Right ventricle myocardium superior (tissue), 1 donor: ENCODE measurements at regions not wholly inside any gene's neighbourhood (a gene's known extent, or its start where the extent isn't known, plus 50 kb on each side); places are given as distances from the start of the nearest gene placed in this dataset.
A peak's percentile ranks its signal among the peaks of the same experiment; 100 is the strongest.

Source experiments
- ATAC-seq: fragments of 200-7000 bp; cut with Tn5 transposase; one replicate; pipeline ENCODE4 v1.9.1; 2020; ENCODE audit warnings: mild to moderate bottlenecking; ENCODE audit not compliant: poor library complexity
- DNase-seq: peaks from one replicate; pipeline ENCODE4 v3.0.0-alpha.2; 2020
- intact Hi-C: fragments of 100-400 bp; cut with DNase I; formaldehyde crosslinking; loops from one replicate; pipeline ENCODE4 v1.11.2; 2022
- donor health status: DM: no; HTN: yes; CAD: no; lungs with severe emphysema.

DNA sequence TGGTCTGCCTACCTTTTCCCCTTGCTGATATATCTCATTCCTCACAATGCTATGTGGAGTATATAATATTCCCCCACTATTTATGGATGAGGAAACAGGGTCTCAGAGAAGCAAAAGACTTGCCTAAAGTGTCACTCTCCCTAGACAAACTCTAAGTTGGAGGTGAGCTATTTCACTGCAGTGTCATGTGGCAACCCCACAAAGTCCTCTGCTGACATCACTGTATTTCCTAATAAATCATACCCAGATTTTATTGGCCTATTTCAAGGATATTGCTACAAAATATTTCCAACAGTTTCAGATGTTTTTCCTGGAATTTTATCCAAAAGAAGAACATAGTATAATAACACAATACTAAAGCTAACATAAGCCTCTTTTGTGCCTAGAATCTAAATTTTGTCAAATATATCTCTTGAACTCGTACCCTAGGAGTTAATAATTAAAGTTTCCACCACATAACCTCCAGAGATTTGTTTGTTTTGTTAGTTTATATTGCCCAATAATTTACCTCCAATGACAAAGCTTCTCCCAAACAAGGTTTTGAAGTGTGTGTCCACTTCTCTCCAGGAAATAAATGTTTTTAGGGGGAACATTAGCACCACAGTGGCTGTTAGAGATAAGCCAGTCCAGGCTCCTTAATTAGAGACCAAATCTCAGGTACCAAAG, 215.1 kb downstream of the ASCL1 start:
- DNase-seq = no peak
- ATAC-seq = no peak
- intact Hi-C loops = no loop called here

DNA sequence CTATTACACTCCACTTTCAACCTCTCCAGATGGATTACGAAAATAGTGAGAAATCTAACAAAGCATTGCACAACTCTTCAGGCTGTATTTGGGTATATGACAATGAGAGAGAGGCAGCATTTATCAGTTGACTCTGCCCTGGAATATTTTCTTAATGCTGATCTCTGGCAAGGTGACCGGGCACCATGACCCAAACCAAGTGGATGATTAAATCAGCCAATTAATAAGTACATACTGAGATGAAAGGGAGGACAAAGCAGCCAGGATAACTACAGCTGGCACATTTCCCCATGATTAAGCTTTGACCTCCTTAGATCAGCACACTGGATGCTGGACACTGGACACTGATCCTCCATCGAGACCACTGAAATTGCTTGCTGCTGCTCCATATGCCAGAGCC, 218.2 kb downstream of the ASCL1 start:
- no peak for ATAC-seq
- no peak for DNase-seq
- intact Hi-C loops = no loop called here

DNA sequence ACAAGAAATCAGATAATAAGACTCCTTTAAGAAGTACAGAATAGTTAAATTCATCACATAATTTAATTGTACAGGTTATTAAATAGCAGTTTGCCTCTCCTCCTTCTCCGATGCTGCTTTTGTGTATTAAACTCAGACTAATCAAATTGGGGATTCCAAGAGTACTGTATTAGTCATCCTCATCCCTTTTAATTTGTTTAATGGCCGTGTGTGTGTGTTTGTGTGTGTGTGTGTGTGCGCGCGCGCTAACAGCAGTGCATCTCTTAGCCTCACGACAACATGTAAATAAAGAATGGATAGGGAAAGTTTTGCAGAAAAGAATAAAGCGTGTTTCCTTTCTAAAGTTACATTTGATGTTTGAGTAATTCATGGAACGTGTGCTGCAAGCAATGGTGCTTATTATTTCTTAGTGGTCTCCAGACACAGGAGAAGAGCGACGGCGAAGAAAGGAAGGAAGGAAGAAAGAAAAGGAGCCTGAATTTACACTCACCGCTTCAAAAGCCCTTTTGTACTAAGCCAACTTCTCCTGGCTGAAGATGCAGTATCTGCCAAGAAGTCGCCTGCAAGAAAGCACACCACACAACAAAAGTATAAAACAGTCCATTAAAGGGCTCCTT, 220.3 kb downstream of the ASCL1 start:
- no peak for ATAC-seq
- intact Hi-C loops = no loop called here

DNA sequence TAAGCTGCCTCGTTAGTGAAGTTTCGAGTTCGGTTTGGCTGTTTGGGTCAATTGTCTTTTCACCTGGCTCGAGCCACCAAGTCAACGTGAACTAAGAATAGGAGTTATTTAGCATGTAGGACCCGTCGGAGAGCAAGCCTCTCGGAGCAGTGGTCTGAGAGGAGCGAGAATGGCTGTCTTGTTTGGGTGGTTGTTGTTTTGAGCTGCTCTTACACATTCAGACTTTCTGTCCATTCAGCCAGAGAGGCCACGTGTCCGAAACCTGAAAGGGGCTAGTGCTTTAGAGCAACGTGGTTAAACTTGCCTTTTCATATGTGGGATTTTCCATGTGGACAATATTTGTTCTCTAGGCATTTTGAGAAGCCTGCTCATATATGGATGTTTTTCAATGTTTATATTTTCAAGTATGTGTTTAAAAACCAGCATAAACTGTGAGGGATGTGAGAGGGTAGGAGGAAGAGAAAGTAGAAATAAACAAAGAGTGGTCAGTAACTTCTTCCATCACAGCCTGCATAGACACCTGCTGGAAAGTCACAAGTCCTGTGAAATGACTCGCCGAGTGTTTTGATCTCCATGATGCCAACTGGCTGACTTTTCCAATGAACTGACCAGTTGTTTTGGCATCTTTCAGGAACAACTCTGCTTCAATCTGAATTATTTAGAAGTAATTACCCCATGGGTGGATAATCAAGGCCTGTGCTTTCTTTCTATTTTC, 221.0 kb downstream of the ASCL1 start:
- intact Hi-C loops = no loop called here
- ATAC-seq (no peak), DNase-seq (peak; percentile 24)

More for the DNA sequence above, 220.3 kb downstream of the ASCL1 start:
- no peak for DNase-seq

DNA sequence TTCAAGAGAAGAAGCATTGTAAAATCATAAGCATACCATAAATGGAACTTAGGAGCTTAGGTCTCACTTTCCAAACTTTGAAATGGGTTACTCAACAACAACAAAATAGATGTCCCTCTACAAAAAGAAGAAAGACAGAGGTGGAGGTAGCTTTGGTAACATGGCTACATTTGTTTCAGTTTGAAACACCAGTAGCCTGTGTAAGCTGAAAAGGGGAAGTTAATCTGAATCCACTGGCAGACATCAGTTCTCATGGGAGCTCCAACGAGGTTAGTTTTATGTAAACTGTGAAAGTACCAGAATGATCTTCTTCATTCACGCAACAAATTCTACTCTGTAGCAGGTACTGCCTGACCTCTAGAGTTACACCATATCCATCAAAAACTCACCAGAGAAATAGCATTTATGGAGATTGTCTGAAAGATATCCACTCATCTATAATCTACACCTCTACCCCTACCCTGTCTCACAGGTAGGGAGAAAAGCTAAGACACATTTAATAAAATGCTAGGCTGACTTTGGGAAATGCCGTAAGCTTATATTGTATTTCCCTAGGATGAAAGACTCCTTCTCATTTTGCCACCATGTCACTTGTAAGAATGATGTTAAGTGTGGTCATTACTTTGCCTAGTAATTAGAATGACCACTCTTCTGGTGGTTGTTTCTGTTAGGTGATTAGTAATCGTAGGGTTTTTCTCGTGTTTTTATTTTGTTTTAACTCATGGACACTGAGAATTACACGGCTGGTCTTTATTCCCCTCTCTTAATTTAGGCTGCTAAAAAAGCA, 224.1 kb downstream of the ASCL1 start:
- ATAC-seq (no peak), DNase-seq (no peak)
- intact Hi-C loops = no loop called here

DNA sequence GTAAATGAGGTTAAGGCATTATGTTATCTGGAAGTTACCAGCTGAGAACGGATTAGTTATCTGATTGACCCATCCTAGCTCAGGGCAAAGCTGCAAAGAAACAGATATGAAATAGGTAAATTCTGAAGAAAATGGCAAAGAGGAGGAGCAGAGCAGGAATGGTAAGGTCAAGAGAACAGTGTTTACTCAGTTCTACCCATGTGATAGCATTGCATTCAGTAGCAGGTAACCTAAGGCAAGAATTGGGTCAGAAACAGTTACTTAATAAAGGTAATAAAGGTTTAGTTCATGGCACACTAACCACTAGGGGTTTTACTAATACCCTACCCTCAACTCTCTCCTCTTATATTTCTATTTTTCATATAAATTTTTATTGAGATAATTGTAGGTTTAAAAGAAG, 224.8 kb downstream of the ASCL1 start:
- ATAC-seq = no peak
- intact Hi-C loops = no loop called here
- DNase-seq = no peak

DNA sequence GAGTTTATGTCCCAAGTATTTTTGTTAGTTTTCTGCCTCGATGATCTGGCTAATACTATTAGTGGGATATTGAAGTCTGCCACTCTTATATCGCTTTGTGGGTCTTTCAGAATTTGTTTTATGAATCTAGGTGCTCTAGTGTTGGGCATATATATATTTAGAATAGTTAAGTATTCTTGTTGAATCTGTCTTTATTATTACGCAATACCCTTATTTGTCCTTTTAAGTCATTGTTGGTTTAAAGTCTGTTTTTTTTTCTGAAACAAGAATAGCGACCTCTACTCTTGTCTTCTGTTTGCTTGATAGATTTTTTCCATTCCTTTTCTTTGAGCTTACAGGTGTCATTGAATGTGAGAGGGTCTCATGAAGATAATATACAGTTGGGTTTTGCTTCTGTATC, 239.0 kb downstream of the ASCL1 start:
- intact Hi-C loops = no loop called here
- DNase-seq = no peak
- ATAC-seq = no peak

DNA sequence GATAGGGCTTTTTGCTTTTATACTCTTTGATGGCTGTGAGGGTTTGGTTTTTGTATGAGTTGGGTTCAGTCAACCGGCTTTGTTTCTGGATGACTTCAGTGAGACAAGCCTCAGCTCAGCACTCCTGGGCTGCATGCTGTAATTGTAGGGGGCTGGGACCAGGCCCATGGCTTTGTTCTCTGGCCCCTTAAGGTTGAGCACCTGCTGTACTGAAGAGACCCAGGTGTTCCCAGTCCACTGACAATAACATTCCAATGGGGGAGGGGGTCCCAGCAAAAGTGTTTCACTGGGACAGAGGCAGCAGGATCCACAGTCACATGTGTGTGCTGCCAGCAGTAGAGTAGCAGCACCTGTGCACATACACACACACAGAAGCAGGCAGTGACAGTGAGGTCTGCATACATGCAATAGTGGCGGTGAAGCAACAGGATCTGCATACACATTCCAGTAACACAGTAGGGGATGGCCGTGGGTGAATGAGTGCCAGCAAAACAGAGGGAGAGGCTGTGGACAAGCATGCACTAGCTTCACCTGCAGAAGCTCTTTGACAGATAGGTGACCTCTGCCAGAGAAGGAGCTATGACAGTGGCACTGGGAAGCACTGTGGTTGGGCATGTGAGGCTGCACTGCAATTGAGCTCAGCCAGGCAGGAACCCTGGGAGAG, 240.4 kb downstream of the ASCL1 start:
- no peak for DNase-seq
- no peak for ATAC-seq
- intact Hi-C loops = no loop called here

DNA sequence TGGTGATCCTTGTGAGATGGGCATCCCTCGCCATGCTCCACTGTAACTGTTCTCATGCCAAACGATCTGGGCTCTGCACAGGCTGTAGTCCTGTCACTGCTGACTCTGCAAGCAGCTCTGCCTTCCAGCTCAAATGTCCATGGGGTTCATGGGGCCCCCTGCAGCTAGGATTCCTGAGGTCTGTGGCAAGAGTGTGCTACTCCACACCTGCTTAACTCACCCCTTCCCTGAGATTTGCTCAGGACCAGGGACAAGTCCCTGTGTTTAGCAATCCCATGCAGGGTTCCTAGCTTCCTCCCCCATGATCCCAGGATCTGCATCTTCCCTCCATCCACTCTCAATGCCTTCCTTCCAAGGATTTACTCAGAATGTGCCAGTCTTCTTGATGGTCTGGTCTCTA, 241.0 kb downstream of the ASCL1 start:
- intact Hi-C loops = no loop called here
- no peak for ATAC-seq

DNA sequence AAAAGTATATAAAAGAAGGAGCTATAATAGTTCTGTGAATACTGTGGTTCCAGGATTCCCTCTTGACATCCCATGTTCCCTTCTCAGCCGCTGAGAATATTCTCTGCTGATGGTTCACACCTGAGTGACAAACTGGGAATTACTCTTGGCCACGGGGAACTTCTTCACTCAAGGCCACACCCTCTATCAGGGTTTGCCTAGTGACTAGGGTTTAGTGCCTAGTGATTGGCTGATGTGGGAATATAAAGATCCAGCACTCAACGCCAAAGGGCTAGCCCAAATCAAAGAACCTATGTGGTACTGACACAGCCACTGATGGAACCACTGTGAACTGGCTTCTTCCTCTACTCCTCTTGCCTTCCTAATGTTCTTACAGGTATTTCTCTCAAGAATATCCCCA, 248.4 kb downstream of the ASCL1 start:
- ATAC-seq = no peak
- no peak for DNase-seq
- intact Hi-C loops = no loop called here

More for the DNA sequence above, 241.0 kb downstream of the ASCL1 start:
- no peak for DNase-seq

DNA sequence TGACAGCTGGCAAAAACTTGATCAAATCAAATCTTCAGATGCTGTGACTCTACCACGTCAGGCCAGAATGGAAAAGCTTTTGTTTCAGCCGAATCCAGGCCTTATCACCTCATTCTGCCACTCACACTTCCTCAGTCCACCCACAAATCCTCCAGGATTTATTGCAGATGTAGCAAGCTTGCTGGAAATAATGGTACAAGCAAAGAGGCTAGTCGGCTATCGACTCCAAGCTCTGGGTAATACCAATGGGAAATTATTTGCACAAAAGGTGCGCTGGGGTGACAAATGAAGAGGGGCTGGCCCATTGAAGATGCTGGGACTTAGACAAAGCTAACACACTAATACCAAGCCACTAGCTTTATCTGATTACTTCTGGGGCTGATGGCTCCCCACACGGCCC, 250.5 kb downstream of the ASCL1 start:
- no peak for DNase-seq
- intact Hi-C loops = no loop called here
- no peak for ATAC-seq

DNA sequence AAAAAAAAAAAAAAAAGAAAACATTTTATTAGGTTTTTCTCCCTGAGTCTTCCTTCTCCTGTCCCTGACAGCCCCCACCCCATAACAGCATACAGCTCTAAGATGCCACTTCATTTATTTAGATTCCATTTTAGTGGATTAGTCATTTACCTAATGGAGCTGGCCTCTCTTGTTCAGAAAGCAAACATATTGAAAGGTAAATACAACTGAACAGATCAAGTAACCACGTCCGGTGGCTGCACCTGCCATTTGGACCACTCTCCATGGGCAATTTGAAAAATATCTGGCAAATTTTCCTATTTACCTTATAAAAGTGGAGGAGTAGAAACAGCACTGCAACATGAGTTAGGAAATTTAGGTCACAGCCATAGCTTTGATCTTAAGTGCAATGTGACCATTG, 254.6 kb downstream of the C12orf42 start:
- intact Hi-C loops = no loop called here
- ATAC-seq (no peak), DNase-seq (no peak)

DNA sequence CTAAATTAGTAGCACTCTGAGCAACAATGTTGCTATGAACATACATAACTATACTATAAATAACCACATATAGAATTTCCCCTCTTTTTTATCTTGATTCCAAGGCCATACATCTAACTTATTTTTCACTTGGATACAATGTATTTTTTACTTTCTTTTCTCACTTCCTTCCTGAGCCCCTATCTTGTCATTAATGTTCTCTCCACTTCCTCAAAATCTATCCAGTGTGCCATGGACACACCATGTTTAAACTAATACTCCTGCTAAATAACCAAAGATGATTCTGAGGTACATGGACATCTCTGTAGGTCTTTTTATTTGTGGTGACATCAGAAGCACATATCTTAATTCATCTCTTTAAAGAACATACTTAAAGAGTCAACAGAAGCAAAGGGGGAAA, 251.2 kb downstream of the C12orf42 start:
- intact Hi-C loops = no loop called here
- no peak for DNase-seq
- ATAC-seq = no peak

DNA sequence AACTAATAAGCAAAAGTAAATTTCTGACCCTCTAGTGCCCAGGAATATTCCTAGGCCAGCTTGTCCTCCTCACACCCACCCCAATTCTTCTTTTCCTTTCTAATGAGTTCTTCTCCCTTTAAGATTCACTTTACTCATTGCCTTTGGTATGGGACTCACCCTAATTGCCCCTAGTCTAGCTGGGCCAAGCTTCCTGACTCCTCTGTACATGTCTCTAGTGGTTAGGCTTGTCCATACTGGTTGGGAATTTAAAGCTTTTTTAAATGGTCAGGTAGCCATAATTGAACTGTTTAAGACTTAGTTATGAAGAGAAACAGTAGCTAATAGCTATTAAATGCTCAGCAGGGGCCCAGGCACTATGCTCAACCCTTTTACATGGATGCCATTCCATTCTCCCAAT, 248.2 kb downstream of the C12orf42 start:
- DNase-seq (no peak), ATAC-seq (no peak)
- intact Hi-C loops = no loop called here

DNA sequence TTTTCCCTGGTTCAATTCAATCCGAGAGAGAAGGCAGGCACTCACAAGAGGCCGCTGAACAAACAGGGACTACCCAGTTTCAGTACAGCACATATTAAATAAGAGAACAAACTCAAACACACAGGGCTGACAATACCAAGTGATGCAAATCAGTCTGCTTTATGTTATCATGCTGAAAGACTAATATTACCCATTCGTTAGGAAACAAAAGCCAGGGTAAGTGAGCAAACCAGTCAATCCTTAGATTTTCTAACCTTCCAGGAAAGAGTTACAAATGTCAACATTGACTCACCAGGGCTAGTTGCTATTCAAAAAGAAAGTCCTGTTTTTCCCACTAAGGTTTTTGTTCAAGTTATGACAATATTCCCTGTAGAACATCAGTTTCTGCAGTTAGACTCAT, 246.2 kb downstream of the C12orf42 start:
- DNase-seq (no peak), ATAC-seq (no peak)
- intact Hi-C loops = no loop called here

DNA sequence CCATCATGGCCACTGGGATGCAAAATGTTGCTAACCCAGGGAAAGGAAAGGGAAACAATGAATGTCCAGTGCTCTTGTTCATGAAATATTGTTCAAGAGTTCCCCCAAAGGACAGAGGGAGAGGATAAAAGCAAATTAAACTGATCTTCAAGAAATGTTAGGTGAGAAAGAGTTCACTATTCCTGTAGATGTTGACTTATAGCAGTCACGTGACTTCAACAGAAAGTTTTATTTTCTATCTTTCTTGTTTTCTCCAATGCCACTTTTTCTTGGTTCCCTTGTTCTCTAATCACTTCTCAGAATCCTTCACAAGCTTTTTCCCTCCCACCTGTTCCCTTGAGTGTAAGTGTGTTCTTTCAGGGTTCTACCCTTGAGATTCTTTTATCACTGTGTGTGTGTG, 245.3 kb downstream of the C12orf42 start:
- DNase-seq = no peak
- intact Hi-C loops = no loop called here
- no peak for ATAC-seq
